Uterus (tissue), 3 donors: ENCODE measurements at regions not wholly inside any gene's neighbourhood (a gene's known extent, or its start where the extent isn't known, plus 50 kb on each side); places are given as distances from the start of the nearest gene placed in this dataset.

ENCODE experiments used
- DNase-seq, 2 donors: peaks; one replicate each; pipeline ENCODE4 v3.0.0-alpha.2; 2019 to 2020
- H3K27ac ChIP-seq, 2 donors: fragments of 200-600 bp; sonication (generic); 1 replicate in 1 of 2; 2 replicates in 1 of 2; pipeline ENCODE4 v1.5.1; 2016 to 2018
- H3K27me3 ChIP-seq, 2 donors: fragments of 200-600 bp; sonication (generic); one replicate each; pipeline ENCODE4 v1.5.1; 2018 to 2019; ENCODE audit warnings: control low read depth in 1 of 2
- H3K36me3 ChIP-seq, 2 donors: fragments of 200-600 bp; sonication (generic); one replicate each; pipeline ENCODE4 v1.5.1; 2019; ENCODE audit warnings: control low read depth in 1 of 2
- H3K4me1 ChIP-seq, 2 donors: fragments of 200-600 bp; sonication (generic); one replicate each; pipeline ENCODE4 v1.5.1; 2018 to 2019; ENCODE audit warnings: control low read depth in 1 of 2
- H3K4me3 ChIP-seq, 2 donors: fragments of 200-600 bp; sonication (generic); 1 replicate in 1 of 2; 2 replicates in 1 of 2; pipeline ENCODE4 v1.5.1; 2018 to 2019; ENCODE audit warnings: mild to moderate bottlenecking in 1 of 2
- H3K9me3 ChIP-seq, 2 donors: fragments of 200-600 bp; sonication (generic); one replicate each; pipeline ENCODE4 v1.5.1; 2019; ENCODE audit warnings: control low read depth in 1 of 2
- POLR2A ChIP-seq, 2 donors: fragments of 450-650 bp; IDR thresholded peaks; one replicate each; pipeline ENCODE4 v1.6.1; 2016; ENCODE audit warnings: antibody characterized with exemption in 2 of 2, mild to moderate bottlenecking in 1 of 2, moderate library complexity in 1 of 2
- intact Hi-C: fragments of 100-400 bp; cut with DNase I; formaldehyde crosslinking; loops from one replicate; pipeline ENCODE4 v1.15.1; 2023; ENCODE audit warnings: low total_unique reads
- TF ChIP-seq, protein P1 (sequence below), 4 experiments: fragments of 200-600 bp in 2 of 4; fragments of 450-650 bp in 2 of 4; sonication (generic) in 2 of 4; IDR thresholded peaks; one replicate each; pipeline ENCODE4 v1.5.1; 2016 to 2019; ENCODE audit warnings: antibody characterized with exemption in 4 of 4, mild to moderate bottlenecking in 2 of 4, moderate library complexity in 1 of 4
- donor health status: DM: yes; HTN: yes; CAD: no.

DNA sequence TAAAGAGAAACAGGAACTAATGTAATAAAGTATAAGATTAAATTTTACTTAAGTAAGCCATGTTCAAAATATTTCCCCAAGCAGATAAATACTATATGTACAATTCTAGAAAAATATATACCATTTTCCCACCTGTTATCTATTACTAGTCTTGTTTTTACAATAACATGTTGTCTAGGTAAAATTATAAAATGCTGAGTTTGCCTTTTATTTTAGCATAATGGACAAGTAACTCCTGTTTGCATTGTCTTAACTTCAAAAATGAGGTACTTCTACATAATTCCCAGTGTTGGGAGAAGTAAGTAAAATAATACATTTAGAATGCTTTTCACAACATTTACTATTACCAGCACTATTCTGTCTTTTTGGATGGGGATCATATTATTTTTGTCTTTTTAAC is 800.5 kb downstream of the SLITRK6 start:
- Histone ChIP-seq H3K27ac (no peak overlapping the region), H3K9me3 (no peaks in the 10 kb centered on the region), H3K27me3 (peaks cover 0 to 6% of the 10 kb centered on the region in 2 donors), H3K4me1 (no peaks in the 10 kb centered on the region), H3K36me3 (no peaks in the 10 kb centered on the region), H3K4me3 (no peak overlapping the region)
- TF ChIP-seq, protein P1, sequence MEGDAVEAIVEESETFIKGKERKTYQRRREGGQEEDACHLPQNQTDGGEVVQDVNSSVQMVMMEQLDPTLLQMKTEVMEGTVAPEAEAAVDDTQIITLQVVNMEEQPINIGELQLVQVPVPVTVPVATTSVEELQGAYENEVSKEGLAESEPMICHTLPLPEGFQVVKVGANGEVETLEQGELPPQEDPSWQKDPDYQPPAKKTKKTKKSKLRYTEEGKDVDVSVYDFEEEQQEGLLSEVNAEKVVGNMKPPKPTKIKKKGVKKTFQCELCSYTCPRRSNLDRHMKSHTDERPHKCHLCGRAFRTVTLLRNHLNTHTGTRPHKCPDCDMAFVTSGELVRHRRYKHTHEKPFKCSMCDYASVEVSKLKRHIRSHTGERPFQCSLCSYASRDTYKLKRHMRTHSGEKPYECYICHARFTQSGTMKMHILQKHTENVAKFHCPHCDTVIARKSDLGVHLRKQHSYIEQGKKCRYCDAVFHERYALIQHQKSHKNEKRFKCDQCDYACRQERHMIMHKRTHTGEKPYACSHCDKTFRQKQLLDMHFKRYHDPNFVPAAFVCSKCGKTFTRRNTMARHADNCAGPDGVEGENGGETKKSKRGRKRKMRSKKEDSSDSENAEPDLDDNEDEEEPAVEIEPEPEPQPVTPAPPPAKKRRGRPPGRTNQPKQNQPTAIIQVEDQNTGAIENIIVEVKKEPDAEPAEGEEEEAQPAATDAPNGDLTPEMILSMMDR (IDR thresholded peaks at IDR 0.05) = no peak
- no peak for TF ChIP-seq POLR2A (IDR thresholded peaks at IDR 0.05)
- no peak for DNase-seq
- intact Hi-C loops = no loop called here

GRCh38 chr13:84997858-84998257 is 801.4 kb downstream of the SLITRK6 start:
- Histone ChIP-seq H3K4me1 (no peaks in the 10 kb centered on the region), H3K4me3 (no peak overlapping the region), H3K27me3 (peaks cover 0 to 6% of the 10 kb centered on the region in 2 donors), H3K36me3 (no peaks in the 10 kb centered on the region), H3K27ac (no peak overlapping the region), H3K9me3 (no peaks in the 10 kb centered on the region)
- intact Hi-C loops = no loop called here
- DNase-seq = no peak
- no peak for TF ChIP-seq POLR2A (IDR thresholded peaks at IDR 0.05)
- TF ChIP-seq, protein P1 (IDR thresholded peaks at IDR 0.05) = no peak

DNA sequence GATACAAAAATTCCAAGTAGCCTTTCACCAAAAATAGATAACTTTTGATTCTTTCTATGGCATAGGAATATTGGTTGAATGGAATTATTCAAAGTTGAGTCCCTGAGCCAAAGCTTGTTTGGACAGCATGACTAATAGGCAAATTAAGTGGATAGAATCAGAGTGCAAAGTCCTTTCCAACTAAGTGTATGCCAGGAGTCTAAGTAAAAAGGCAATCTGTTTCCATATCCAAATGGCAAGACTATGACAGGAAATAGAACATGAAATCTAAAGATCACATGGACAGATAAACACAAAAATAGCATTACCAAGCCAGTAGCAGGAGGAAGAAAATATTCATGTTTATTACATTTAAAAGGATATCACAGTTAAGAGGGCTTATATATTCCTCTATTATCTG is 804.6 kb downstream of the SLITRK6 start:
- no peaks in the 10 kb centered on the region for H3K9me3 ChIP-seq
- no peak for DNase-seq
- TF ChIP-seq, protein P1 (IDR thresholded peaks at IDR 0.05) = no peak
- no peak for TF ChIP-seq POLR2A (IDR thresholded peaks at IDR 0.05)
- intact Hi-C loops = no loop called here
- no peak overlapping the region for H3K4me3 ChIP-seq
- H3K27ac ChIP-seq = no peak overlapping the region
- no peaks in the 10 kb centered on the region for H3K4me1 ChIP-seq
- peaks cover 0 to 6% of the 10 kb centered on the region in 2 donors for H3K27me3 ChIP-seq
- no peaks in the 10 kb centered on the region for H3K36me3 ChIP-seq

GRCh38 chr13:84985860-84986259 is 813.4 kb downstream of the SLITRK6 start:
- Histone ChIP-seq H3K9me3 (no peaks in the 10 kb centered on the region), H3K27ac (no peak overlapping the region), H3K27me3 (no peaks in the 10 kb centered on the region), H3K4me1 (no peaks in the 10 kb centered on the region), H3K36me3 (no peaks in the 10 kb centered on the region), H3K4me3 (no peak overlapping the region)
- intact Hi-C loops = no loop called here
- no peak for DNase-seq
- TF ChIP-seq, protein P1 (IDR thresholded peaks at IDR 0.05) = no peak
- TF ChIP-seq POLR2A (IDR thresholded peaks at IDR 0.05) = no peak

DNA sequence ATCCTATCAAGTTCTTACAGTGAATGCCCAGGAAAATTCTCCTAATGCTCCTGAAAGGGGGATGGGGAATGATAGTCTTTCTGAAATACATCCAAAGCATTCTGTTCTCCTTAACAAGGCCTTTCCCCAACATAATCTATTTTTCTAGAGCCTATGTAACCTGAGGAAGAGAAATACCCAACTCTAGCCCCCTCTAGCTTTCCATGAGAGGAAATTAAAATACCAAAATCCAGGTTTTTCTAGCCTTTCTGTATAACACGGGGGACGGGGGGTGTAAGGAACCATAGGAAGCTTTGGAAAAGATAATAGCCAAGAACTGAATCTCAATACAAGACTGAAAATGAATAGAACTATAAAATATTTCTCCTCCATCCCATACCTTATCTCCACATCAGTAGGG is 815.9 kb downstream of the SLITRK6 start:
- H3K36me3 ChIP-seq = no peaks in the 10 kb centered on the region
- no peak overlapping the region for H3K27ac ChIP-seq
- H3K9me3 ChIP-seq = no peaks in the 10 kb centered on the region
- TF ChIP-seq POLR2A (IDR thresholded peaks at IDR 0.05) = no peak
- TF ChIP-seq, protein P1 (IDR thresholded peaks at IDR 0.05) = no peak
- intact Hi-C loops = no loop called here
- H3K4me1 ChIP-seq = no peaks in the 10 kb centered on the region
- no peak for DNase-seq
- no peaks in the 10 kb centered on the region for H3K27me3 ChIP-seq
- H3K4me3 ChIP-seq = no peak overlapping the region
